ENCODE measurements at regions not wholly inside any gene's neighbourhood (a gene's known extent, or its start where the extent isn't known, plus 50 kb on each side); places are given as distances from the start of the nearest gene placed in this dataset.

- TF ChIP-seq GATA2 (IDR thresholded peaks at IDR 0.05; ENCODE audit: low read depth, low read length) (no peak), GATA3 (IDR thresholded peaks at IDR 0.05; ENCODE audit: low read depth, low read length) (no peak)
Measured at GRCh38 chr12:46108721-46109120, 118.3 kb upstream of the SCAF11 start.
